Ammon's horn (tissue), 1 donor: ENCODE measurements at regions not wholly inside any gene's neighbourhood (a gene's known extent, or its start where the extent isn't known, plus 50 kb on each side); places are given as distances from the start of the nearest gene placed in this dataset.
A peak's percentile ranks its signal among the peaks of the same experiment; 100 is the strongest.
"Not testable (repeated sequence)": the region's sequence is repeated elsewhere in the genome, so short reads cannot be mapped to it uniquely, and the experiment has no call there.

Source experiments
- DNase-seq: peaks from one replicate; pipeline ENCODE4 v3.0.0-alpha.2; 2016; ENCODE audit warnings: low spot score

DNA sequence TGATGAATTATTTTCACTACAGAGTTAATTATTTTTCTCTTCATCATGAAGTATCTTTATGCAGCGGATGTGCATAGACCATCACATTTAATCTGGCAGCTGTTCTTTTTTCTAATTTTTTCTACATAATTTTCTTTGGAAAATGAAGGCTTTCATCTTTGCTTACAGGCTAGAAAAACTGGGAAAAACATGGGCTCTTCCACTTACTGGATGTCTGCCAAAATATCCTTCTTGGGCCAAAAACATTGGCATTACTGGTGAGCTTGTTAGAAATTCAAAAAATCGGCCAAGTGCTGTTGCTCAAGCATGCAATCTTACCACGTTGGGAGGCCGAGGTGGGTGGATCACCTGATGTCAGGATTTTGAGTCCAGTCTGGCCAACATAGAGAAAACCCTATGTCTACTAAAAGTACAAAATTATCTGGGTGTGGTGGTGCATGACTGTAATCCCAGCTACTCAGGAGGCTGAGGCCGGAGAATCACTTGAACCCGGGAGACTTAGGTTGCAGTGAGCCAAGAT, 176.8 kb downstream of the ZNF737 start:
- no peak for DNase-seq

GRCh38 chr19:20385061-20385460, 180.5 kb downstream of the ZNF737 start:
- no peak for DNase-seq

DNA sequence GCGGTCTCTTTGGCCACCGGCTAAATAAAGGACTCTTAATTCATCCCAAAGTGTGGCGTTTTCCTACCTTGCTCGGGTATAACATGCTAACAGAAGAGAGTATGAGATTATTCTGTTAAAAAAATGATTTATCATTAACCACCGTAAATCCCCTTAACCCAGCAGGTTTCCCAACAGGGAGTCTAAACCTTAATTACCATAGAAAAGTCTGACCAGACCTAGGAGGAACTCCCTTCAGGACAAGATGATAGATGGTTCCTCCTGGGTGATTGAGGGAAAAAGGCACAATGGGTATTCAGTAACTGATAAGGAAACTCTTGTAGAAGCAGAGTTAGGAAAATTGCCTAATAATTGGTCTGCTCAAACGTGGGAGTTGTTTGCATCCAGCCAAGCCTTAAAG, 193.7 kb downstream of the ZNF737 start:
- no peak for DNase-seq

DNA sequence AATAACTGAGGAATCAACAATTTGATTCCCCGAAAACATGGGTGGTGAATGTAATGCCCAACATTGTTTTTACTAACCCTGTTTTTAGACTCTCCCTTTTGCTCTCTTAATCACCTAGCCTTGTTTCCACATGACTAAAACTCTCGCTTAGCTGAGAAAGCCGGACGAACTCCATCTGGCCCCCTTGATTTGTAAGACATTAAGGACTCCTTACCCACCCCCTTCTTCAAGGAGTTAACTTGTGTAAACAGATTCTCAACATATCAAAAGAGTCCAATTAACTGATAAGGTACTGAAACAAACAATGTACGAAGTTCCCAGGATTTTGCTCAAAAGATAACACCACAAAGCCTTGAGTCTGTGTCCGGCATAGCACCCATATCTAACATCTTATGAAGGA, 194.3 kb downstream of the ZNF737 start:
- not testable (repeated sequence) for DNase-seq

DNA sequence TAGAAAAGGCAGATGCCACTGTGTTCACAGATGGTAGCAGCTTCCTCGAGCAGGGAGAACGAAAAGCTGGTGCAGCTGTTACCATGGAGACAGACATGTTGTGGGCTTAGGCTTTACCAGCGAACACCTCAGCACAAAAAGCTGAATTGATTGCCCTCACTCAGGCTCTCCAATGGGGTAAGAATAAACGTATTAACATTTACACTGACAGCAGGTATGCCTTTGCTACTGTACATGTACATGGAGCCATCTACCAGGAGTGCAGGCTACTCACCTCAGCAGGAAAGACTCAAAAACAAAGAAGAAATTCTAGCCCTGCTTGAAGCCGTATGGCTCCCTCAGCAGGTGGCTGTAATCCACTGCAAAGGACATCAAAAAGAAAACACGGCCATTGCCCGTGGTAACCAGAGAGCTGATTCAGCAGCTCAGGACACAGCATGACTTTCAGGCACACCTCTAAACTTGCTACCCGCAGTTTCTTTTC, 197.7 kb downstream of the ZNF737 start:
- peak; percentile 52 for DNase-seq

- no peak for DNase-seq
These were observed 198.1 kb downstream of the ZNF486 start for GRCh38 chr19:20365146-20365545.

GRCh38 chr19:20359933-20360720, 193.1 kb downstream of the ZNF486 start:
- peak; percentile 14 for DNase-seq

DNA sequence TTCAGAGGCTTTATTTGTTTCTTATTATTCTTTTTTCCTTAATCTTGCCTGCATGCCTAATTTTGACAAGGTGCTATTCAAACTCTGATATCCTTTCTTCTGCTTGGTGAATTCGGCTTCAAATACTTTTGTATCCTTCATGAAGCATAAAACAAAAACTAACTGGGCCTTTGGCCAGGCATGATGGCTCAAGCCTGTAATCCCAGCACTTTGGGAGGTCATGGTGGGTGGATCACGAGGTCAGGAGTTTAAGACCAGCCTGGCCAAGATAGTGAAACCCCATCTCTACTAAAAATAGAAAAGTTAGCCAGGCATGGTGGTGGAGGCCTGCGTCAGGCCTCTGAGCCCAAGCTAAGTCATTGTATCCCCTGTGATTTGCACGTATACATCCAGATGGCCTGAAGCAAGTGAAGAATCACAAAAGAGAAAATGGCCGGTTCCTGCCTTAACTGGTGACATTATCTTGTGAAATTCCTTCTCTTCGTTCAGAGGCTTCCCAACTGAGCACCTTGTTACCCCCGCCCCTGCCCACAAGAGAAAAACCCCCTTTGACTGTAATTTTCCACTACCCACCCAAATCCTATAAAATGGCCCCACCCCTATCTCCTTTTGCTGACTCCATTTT, 191.9 kb downstream of the ZNF486 start:
- not testable (repeated sequence) for DNase-seq

DNA sequence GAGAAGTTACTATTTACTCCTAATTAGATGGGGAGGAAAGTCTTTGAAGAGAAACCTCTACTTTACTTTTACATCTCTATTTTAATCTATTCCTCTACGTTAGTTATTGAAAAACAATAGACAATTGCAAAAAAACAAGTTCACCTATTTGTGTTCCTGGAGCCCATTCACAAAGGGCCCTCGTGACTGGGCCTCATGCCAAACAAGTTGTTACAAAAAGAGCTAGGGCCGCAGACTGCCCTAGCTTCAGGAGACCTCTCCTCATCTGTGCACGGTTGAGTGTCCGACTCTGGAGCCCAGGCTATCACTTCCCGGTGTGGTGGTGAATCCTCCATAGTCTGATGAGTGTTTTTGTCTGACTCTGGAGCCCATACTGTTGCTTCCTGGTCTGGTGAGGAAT, 190.9 kb downstream of the ZNF486 start:
- DNase-seq = no peak

GRCh38 chr19:20351244-20351643, 184.2 kb downstream of the ZNF486 start:
- no peak for DNase-seq

DNA sequence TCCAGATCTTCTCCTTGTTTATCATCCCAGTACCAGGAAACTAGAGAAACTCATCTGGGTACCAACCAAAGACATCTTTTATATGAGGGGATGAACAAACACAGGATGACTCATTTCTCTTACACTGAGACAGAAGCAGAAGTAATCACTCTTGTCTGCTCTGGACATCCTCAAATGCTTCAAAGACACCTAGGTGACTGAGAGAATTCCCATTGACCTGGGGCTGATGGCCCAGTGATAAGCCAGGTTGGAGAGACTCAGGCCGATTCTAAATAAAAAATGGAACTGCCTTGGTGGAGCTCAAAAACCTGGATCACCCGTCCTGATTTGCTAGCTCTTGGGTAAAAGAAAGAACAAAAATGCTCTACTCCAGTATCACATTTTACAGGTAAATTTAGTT, 182.2 kb downstream of the ZNF486 start:
- DNase-seq = no peak

DNA sequence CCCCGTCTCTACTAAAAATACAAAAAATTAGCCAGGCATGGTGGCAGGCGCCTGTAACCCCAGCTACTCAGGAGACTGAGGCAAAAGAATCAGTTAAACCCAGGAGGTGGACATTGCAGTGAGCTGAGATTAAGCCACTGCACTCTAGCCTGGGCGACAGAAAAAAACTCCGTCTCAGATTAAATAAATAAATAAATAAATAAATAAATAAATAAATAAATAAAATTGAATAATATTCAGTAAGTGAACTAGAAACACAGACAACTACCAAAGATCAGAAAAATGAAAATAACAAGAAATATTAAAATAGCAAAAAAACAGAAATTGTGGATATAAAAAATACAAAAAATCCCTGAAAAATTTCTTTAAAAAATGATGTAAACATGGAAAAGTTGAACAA, 172.4 kb downstream of the ZNF486 start:
- no peak for DNase-seq

DNA sequence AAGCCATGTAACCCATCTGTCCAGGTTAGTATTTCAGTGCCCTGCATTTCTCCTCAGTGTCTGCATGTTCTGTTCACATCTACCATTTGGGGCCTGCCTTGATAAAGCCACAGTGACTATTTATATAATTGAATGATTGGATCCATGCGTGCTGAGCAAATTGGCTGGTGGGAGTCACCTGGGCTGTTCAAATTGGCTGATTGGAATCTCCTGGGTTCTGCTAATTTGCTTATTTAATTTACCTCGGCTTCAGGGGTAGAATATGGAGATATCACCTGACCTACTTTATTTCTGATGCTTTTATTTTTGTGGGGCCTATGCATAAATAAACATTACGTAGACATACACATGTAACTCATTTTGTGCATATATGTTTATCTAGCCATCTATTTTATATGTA, 167.7 kb downstream of the ZNF486 start:
- no peak for DNase-seq

- DNase-seq = no peak
These were observed 166.5 kb downstream of the ZNF486 start for GRCh38 chr19:20333508-20333907.

- DNase-seq = no peak
These were observed 158.1 kb downstream of the ZNF486 start for GRCh38 chr19:20325151-20325550.

GRCh38 chr19:20321139-20321763, 154.2 kb downstream of the ZNF486 start:
- DNase-seq = no peak

- no peak for DNase-seq
These were observed 153.2 kb downstream of the ZNF486 start for GRCh38 chr19:20320191-20320590.

- no peak for DNase-seq
These were observed 151.6 kb downstream of the ZNF486 start for GRCh38 chr19:20318616-20319015.

- no peak for DNase-seq
These were observed 148.5 kb downstream of the ZNF486 start for GRCh38 chr19:20315543-20315942.

- DNase-seq = no peak
These were observed 146.9 kb downstream of the ZNF486 start for GRCh38 chr19:20313894-20314293.

DNA sequence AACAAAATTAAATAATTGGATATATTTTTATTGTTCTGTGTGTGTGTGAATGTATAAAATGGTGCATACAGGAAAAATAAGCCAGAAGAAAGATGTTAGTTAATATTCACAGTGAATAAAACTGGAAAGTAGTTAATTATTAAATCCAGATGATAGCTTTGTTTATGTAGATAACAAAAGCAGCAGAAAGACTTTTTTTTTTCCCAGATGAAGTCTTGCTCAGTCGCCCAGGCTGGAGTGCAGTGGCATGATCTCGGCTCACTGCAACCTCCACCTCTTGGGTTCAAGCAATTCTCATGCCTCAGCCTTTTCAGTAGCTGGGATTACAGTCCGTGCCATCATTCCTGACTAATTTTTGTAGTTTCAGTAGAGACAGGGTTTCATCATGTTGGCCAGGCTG, 140.1 kb downstream of the ZNF486 start:
- DNase-seq = no peak

GRCh38 chr19:20296314-20296713, 129.3 kb downstream of the ZNF486 start:
- not testable (repeated sequence) for DNase-seq

- DNase-seq = no peak
These were observed 127.2 kb downstream of the ZNF486 start for GRCh38 chr19:20294181-20294580.
